ENCODE measurements at regions not wholly inside any gene's neighbourhood (a gene's known extent, or its start where the extent isn't known, plus 50 kb on each side); places are given as distances from the start of the nearest gene placed in this dataset.

- TF ChIP-seq, protein P1, sequence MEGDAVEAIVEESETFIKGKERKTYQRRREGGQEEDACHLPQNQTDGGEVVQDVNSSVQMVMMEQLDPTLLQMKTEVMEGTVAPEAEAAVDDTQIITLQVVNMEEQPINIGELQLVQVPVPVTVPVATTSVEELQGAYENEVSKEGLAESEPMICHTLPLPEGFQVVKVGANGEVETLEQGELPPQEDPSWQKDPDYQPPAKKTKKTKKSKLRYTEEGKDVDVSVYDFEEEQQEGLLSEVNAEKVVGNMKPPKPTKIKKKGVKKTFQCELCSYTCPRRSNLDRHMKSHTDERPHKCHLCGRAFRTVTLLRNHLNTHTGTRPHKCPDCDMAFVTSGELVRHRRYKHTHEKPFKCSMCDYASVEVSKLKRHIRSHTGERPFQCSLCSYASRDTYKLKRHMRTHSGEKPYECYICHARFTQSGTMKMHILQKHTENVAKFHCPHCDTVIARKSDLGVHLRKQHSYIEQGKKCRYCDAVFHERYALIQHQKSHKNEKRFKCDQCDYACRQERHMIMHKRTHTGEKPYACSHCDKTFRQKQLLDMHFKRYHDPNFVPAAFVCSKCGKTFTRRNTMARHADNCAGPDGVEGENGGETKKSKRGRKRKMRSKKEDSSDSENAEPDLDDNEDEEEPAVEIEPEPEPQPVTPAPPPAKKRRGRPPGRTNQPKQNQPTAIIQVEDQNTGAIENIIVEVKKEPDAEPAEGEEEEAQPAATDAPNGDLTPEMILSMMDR (conservative IDR thresholded peaks at IDR 0.05; ENCODE audit: low read depth, low read length): no peak
- TF ChIP-seq RCOR1 (IDR thresholded peaks at IDR 0.05; ENCODE audit: insufficient replicate concordance, low read length): no peak
- TF ChIP-seq CEBPB (IDR thresholded peaks at IDR 0.05; ENCODE audit: low read depth, low read length): no peak
- TF ChIP-seq POLR2A (IDR thresholded peaks at IDR 0.05; ENCODE audit: low read depth, low read length): no peak
- TF ChIP-seq MXI1 (IDR thresholded peaks at IDR 0.05; ENCODE audit: borderline replicate concordance, low read depth, low read length): no peak
- no peak for TF ChIP-seq SMC3 (IDR thresholded peaks at IDR 0.05; ENCODE audit: low read depth, low read length)
- TF ChIP-seq RAD21 (IDR thresholded peaks at IDR 0.05; ENCODE audit: low read length): no peak
- no peak for TF ChIP-seq RFX5 (IDR thresholded peaks at IDR 0.05; ENCODE audit: low read depth, low read length)
- TF ChIP-seq, protein P2, sequence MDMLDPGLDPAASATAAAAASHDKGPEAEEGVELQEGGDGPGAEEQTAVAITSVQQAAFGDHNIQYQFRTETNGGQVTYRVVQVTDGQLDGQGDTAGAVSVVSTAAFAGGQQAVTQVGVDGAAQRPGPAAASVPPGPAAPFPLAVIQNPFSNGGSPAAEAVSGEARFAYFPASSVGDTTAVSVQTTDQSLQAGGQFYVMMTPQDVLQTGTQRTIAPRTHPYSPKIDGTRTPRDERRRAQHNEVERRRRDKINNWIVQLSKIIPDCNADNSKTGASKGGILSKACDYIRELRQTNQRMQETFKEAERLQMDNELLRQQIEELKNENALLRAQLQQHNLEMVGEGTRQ (IDR thresholded peaks at IDR 0.05; ENCODE audit: low read depth, low read length): no peak
- no peak for TF ChIP-seq FOS (IDR thresholded peaks at IDR 0.05; ENCODE audit: low read depth, low read length)
- no peak for TF ChIP-seq ELK1 (IDR thresholded peaks at IDR 0.05; ENCODE audit: borderline replicate concordance, low read depth, low read length)
These were observed 778.3 kb upstream of the SORCS1 start for GRCh38 chr10:107942826-107943225.

Measured in IMR-90 (cell line).